Activated CD4-positive, alpha-beta T cell treated with anti-CD3 and anti-CD28 coated beads, Interleukin-2, amount 50 U/mL, for 24 hours (primary cell): ENCODE measurements at regions not wholly inside any gene's neighbourhood (a gene's known extent, or its start where the extent isn't known, plus 50 kb on each side); places are given as distances from the start of the nearest gene placed in this dataset.

ENCODE experiments used
- DNase-seq, 2 donors: peaks; one replicate each; pipeline ENCODE4 v3.0.0-alpha.2; 2020; ENCODE audit warnings: low read depth in 1 of 2, low spot score in 1 of 2

GRCh38 chr2:216745453-216745852 lies 50.1 kb upstream of the IGFBP5 start:
- DNase-seq = no peak
